ENCODE measurements at regions not wholly inside any gene's neighbourhood (a gene's known extent, or its start where the extent isn't known, plus 50 kb on each side); places are given as distances from the start of the nearest gene placed in this dataset.

- peak; percentile 25 for DNase-seq
- Histone ChIP-seq H3K36me3 (ENCODE audit: low read depth, missing control alignments) (no peaks in the 10 kb centered on the region), H3K4me3 (no peak overlapping the region), H3K9me3 (no peaks in the 10 kb centered on the region), H3K4me1 (no peaks in the 10 kb centered on the region), H3K27ac (no peak overlapping the region), H3K27me3 (no peaks in the 10 kb centered on the region)
- TF ChIP-seq, protein P1, sequence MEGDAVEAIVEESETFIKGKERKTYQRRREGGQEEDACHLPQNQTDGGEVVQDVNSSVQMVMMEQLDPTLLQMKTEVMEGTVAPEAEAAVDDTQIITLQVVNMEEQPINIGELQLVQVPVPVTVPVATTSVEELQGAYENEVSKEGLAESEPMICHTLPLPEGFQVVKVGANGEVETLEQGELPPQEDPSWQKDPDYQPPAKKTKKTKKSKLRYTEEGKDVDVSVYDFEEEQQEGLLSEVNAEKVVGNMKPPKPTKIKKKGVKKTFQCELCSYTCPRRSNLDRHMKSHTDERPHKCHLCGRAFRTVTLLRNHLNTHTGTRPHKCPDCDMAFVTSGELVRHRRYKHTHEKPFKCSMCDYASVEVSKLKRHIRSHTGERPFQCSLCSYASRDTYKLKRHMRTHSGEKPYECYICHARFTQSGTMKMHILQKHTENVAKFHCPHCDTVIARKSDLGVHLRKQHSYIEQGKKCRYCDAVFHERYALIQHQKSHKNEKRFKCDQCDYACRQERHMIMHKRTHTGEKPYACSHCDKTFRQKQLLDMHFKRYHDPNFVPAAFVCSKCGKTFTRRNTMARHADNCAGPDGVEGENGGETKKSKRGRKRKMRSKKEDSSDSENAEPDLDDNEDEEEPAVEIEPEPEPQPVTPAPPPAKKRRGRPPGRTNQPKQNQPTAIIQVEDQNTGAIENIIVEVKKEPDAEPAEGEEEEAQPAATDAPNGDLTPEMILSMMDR (IDR thresholded peaks at IDR 0.05) = no peak
- TF ChIP-seq POLR2A (IDR thresholded peaks at IDR 0.05) = no peak
- intact Hi-C loops (cut with DNase I; ENCODE audit: low total_unique reads) = no loop called here
- WGBS, 2 donors = 82 to 96% methylated on average over 3 to 5 of the region's 5 CpGs
These were observed 98.7 kb downstream of the MED10 start for GRCh38 chr5:6279607-6280006.

- TF ChIP-seq POLR2A (IDR thresholded peaks at IDR 0.05) = no peak
- TF ChIP-seq, protein P1 (IDR thresholded peaks at IDR 0.05) = no peak
- Histone ChIP-seq H3K9me3 (no peaks in the 10 kb centered on the region), H3K27ac (no peak overlapping the region), H3K27me3 (no peaks in the 10 kb centered on the region), H3K4me1 (no peaks in the 10 kb centered on the region), H3K36me3 (ENCODE audit: low read depth, missing control alignments) (no peaks in the 10 kb centered on the region), H3K4me3 (no peak overlapping the region)
- DNase-seq = no peak
- WGBS, 2 donors = 63 to 84% methylated on average over 2 of the region's 2 CpGs
- intact Hi-C loops (cut with DNase I; ENCODE audit: low total_unique reads) = no loop called here
These were observed 103.4 kb downstream of the MED10 start for GRCh38 chr5:6274846-6275543.

GRCh38 chr5:6273749-6274148 lies 104.6 kb downstream of the MED10 start:
- H3K4me1 ChIP-seq = no peaks in the 10 kb centered on the region
- intact Hi-C loops (cut with DNase I; ENCODE audit: low total_unique reads) = no loop called here
- no peaks in the 10 kb centered on the region for H3K27me3 ChIP-seq
- TF ChIP-seq, protein P1 (IDR thresholded peaks at IDR 0.05) = no peak
- no peak for TF ChIP-seq POLR2A (IDR thresholded peaks at IDR 0.05)
- no peak overlapping the region for H3K4me3 ChIP-seq
- no peak overlapping the region for H3K27ac ChIP-seq
- H3K9me3 ChIP-seq = no peaks in the 10 kb centered on the region
- DNase-seq = no peak
- 85 to 97% methylated on average over 4 of the region's 4 CpGs for WGBS, 2 donors
- H3K36me3 ChIP-seq (ENCODE audit: low read depth, missing control alignments) = no peaks in the 10 kb centered on the region

GRCh38 chr5:6273090-6273735 lies 105.1 kb downstream of the MED10 start:
- TF ChIP-seq POLR2A (IDR thresholded peaks at IDR 0.05) = no peak
- TF ChIP-seq, protein P1 (IDR thresholded peaks at IDR 0.05) = no peak
- H3K36me3 ChIP-seq (ENCODE audit: low read depth, missing control alignments) = no peaks in the 10 kb centered on the region
- intact Hi-C loops (cut with DNase I; ENCODE audit: low total_unique reads) = no loop called here
- DNase-seq = no peak
- no peak overlapping the region for H3K27ac ChIP-seq
- H3K27me3 ChIP-seq = no peaks in the 10 kb centered on the region
- H3K4me1 ChIP-seq = no peaks in the 10 kb centered on the region
- no peak overlapping the region for H3K4me3 ChIP-seq
- WGBS, 2 donors = 91 to 93% methylated on average over 10 of the region's 10 CpGs
- no peaks in the 10 kb centered on the region for H3K9me3 ChIP-seq

DNA sequence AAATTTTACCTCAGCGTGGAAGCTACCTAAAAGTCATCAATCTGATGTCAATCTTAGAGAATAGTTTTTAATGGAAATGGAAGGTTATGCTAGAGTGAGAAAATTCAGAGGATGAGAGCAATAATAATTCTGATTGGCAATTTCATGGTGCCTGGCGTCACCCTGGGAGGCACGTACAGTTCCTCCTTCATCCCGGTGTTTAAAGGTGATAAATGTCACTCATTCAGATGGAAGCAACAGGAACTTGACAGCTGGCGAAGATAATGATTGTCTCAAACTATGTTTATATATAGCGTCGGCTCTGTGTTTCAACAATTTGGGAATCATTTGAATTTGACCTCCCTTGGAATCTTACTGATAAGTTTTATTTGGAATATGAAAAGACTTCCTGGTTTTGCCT lies 108.4 kb downstream of the MED10 start:
- Histone ChIP-seq H3K27ac (no peak overlapping the region), H3K27me3 (no peaks in the 10 kb centered on the region), H3K4me3 (no peak overlapping the region), H3K9me3 (no peaks in the 10 kb centered on the region), H3K36me3 (ENCODE audit: low read depth, missing control alignments) (no peaks in the 10 kb centered on the region), H3K4me1 (no peaks in the 10 kb centered on the region)
- intact Hi-C loops (cut with DNase I; ENCODE audit: low total_unique reads) = no loop called here
- 80 to 81% methylated on average over 7 of the region's 7 CpGs for WGBS, 2 donors
- no peak for DNase-seq
- TF ChIP-seq, protein P1 (IDR thresholded peaks at IDR 0.05) = no peak
- no peak for TF ChIP-seq POLR2A (IDR thresholded peaks at IDR 0.05)
